KMS-11 (cell line): ENCODE measurements at regions not wholly inside any gene's neighbourhood (a gene's known extent, or its start where the extent isn't known, plus 50 kb on each side); places are given as distances from the start of the nearest gene placed in this dataset.

Source experiments
- H2AFZ ChIP-seq: fragments of 200-600 bp; sonication (generic); 2 replicates; pipeline ENCODE4 v1.6.1; 2016; ENCODE audit warnings: antibody characterized with exemption, mixed run types, low read depth
- H3K27ac ChIP-seq: fragments of 200-600 bp; sonication (generic); 2 replicates; pipeline ENCODE4 v1.6.1; 2016; ENCODE audit warnings: mild to moderate bottlenecking, mixed run types
- H3K27me3 ChIP-seq: fragments of 200-600 bp; sonication (generic); 2 replicates; pipeline ENCODE4 v1.6.1; 2017; ENCODE audit warnings: mild to moderate bottlenecking, low read depth, mixed run types, moderate library complexity; ENCODE audit not compliant: insufficient read depth
- H3K36me3 ChIP-seq: fragments of 200-600 bp; sonication (generic); 2 replicates; pipeline ENCODE4 v1.6.1; 2017; ENCODE audit warnings: mild to moderate bottlenecking, mixed run types; ENCODE audit not compliant: insufficient read depth
- H3K4me1 ChIP-seq: fragments of 200-600 bp; sonication (generic); 2 replicates; pipeline ENCODE4 v1.6.1; 2016; ENCODE audit warnings: mild to moderate bottlenecking, low read depth, mixed run types; ENCODE audit not compliant: poor library complexity, severe bottlenecking
- H3K4me2 ChIP-seq: fragments of 200-600 bp; sonication (generic); 2 replicates; pipeline ENCODE4 v1.7.0; 2016; ENCODE audit warnings: mild to moderate bottlenecking, mixed run types
- H3K4me3 ChIP-seq: fragments of 200-600 bp; sonication (generic); IDR thresholded peaks from 2 replicates; pipeline ENCODE4 v1.6.1; 2017; ENCODE audit warnings: low read depth, low read length, mixed read lengths; ENCODE audit not compliant: insufficient read depth
- H3K79me2 ChIP-seq: fragments of 200-600 bp; sonication (generic); 2 replicates; pipeline ENCODE4 v1.6.1; 2016; ENCODE audit warnings: low read depth, mixed run types; ENCODE audit not compliant: insufficient read depth
- H3K9ac ChIP-seq: fragments of 200-600 bp; sonication (generic); 2 replicates; pipeline ENCODE4 v1.6.1; 2016; ENCODE audit warnings: mild to moderate bottlenecking, mixed run types
- H4K20me1 ChIP-seq: fragments of 200-600 bp; sonication (generic); 2 replicates; pipeline ENCODE4 v1.6.1; 2016; ENCODE audit warnings: mild to moderate bottlenecking, mixed run types; ENCODE audit not compliant: insufficient read depth
- TF ChIP-seq, protein P1 (sequence below): fragments of 200-600 bp; sonication (generic); conservative IDR thresholded peaks from 2 replicates; pipeline ENCODE4 v1.6.1; 2017; ENCODE audit warnings: low read depth, mild to moderate bottlenecking, antibody characterized with exemption, low read length, moderate library complexity, mixed read lengths

DNA sequence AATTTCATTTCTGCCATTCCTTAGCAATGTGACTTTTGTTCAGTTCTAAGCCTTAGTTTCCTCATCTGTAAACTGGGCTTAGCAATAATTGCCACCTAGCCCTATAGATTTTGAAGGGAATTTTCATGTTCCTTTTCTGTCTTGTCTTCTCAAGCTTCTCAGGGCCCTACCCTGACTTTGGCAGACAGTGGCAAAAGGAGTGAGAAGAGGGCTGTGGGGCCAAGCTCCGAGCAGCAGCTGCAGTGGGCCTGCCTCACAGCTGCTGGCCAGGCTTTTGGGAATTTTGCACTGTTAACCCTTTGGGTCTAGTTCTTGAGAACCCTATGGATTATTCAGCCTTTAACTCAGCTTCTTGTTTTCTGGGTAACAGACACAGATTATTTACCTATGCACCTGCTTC lies 67.6 kb upstream of the IGSF1 start:
- no peak overlapping the region for H3K4me3 ChIP-seq
- no peak overlapping the region for H3K9ac ChIP-seq
- H3K36me3 ChIP-seq, result no peaks in the 10 kb centered on the region
- TF ChIP-seq, protein P1, sequence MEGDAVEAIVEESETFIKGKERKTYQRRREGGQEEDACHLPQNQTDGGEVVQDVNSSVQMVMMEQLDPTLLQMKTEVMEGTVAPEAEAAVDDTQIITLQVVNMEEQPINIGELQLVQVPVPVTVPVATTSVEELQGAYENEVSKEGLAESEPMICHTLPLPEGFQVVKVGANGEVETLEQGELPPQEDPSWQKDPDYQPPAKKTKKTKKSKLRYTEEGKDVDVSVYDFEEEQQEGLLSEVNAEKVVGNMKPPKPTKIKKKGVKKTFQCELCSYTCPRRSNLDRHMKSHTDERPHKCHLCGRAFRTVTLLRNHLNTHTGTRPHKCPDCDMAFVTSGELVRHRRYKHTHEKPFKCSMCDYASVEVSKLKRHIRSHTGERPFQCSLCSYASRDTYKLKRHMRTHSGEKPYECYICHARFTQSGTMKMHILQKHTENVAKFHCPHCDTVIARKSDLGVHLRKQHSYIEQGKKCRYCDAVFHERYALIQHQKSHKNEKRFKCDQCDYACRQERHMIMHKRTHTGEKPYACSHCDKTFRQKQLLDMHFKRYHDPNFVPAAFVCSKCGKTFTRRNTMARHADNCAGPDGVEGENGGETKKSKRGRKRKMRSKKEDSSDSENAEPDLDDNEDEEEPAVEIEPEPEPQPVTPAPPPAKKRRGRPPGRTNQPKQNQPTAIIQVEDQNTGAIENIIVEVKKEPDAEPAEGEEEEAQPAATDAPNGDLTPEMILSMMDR, result no peak
- no peak overlapping the region for H3K4me2 ChIP-seq
- no peaks in the 10 kb centered on the region for H3K27me3 ChIP-seq
- H4K20me1 ChIP-seq, result no peaks in the 10 kb centered on the region
- H3K4me1 ChIP-seq, result no peaks in the 10 kb centered on the region
- H3K27ac ChIP-seq, result no peak overlapping the region
- H2AFZ ChIP-seq, result no peak overlapping the region
- no peaks in the 10 kb centered on the region for H3K79me2 ChIP-seq

DNA sequence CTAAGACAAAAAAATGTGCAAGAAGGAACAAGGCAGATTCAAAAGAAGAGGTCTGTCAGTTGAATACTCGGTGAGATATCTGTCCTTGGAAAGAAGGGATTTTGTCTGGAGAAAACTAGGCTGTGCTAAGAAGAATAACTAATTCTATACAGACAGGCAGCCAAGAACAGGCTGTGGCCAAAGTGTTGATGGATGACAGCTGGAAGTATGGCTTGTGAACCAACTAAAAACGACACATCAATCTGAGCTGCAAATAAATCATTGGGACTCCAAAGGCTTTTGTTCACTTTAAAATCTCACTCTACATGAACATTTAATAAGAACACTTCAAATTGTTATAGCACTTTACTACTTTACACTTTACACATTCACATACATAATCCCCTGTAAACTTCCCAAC lies 70.5 kb upstream of the IGSF1 start:
- TF ChIP-seq, protein P1, result no peak
- H3K4me3 ChIP-seq, result no peak overlapping the region
- no peak overlapping the region for H3K9ac ChIP-seq
- H3K4me1 ChIP-seq, result no peaks in the 10 kb centered on the region
- no peaks in the 10 kb centered on the region for H3K79me2 ChIP-seq
- H3K4me2 ChIP-seq, result no peak overlapping the region
- no peaks in the 10 kb centered on the region for H4K20me1 ChIP-seq
- H3K36me3 ChIP-seq, result no peaks in the 10 kb centered on the region
- H3K27me3 ChIP-seq, result no peaks in the 10 kb centered on the region
- no peak overlapping the region for H2AFZ ChIP-seq
- no peak overlapping the region for H3K27ac ChIP-seq

DNA sequence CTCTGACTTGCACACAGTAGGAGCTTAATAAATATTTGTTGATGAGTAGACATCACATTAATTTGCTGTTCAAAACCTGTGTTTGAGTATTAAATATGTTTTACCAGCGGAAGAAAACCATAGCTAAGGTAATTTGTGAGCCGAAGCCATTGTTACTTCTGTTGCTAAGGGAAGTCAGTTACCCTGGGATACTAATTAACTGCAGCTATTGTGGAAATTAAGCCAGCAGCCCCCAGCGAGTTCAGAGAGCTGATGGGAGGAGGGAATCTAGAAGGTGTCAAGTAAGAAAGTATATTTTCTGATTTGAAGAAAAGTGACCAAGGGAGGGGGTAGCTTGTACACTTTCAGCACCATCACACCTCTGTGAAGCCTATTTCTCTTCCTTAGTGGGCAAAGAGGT lies 76.7 kb upstream of the IGSF1 start:
- TF ChIP-seq, protein P1, result no peak
- Histone ChIP-seq H2AFZ (no peak overlapping the region), H3K9ac (no peak overlapping the region), H3K4me3 (no peak overlapping the region), H3K79me2 (no peaks in the 10 kb centered on the region), H4K20me1 (no peaks in the 10 kb centered on the region), H3K4me1 (no peaks in the 10 kb centered on the region), H3K36me3 (no peaks in the 10 kb centered on the region), H3K27ac (no peak overlapping the region), H3K27me3 (no peaks in the 10 kb centered on the region), H3K4me2 (no peak overlapping the region)

DNA sequence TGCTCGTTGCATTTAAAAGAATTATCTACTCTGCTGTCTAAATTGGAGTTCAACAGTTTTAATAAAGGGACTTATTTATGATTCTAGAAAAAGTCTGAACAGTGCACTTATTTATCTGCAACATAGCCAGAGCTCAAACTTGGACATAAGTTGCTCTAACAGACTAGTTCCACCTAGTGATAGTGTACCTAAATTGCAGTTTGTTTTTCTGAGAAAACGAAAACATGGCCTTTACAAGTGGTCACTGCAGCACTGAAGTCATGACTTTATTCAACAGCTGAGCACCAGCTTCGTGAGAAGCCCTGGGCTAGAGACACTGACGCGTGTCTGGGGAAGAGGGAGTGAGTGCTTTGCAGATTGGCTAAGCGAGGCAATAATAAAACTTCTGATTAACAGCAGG lies 77.3 kb upstream of the IGSF1 start:
- TF ChIP-seq, protein P1, result no peak
- no peak overlapping the region for H3K9ac ChIP-seq
- no peaks in the 10 kb centered on the region for H3K27me3 ChIP-seq
- H3K36me3 ChIP-seq, result no peaks in the 10 kb centered on the region
- H4K20me1 ChIP-seq, result no peaks in the 10 kb centered on the region
- H3K27ac ChIP-seq, result no peak overlapping the region
- H3K4me1 ChIP-seq, result no peaks in the 10 kb centered on the region
- H3K4me3 ChIP-seq, result no peak overlapping the region
- H3K4me2 ChIP-seq, result no peak overlapping the region
- H2AFZ ChIP-seq, result peak overlapping the region; percentile 15; the same call in 1 of the 2 replicates
- no peaks in the 10 kb centered on the region for H3K79me2 ChIP-seq
